GM21360 (cell line): ENCODE measurements at regions not wholly inside any gene's neighbourhood (a gene's known extent, or its start where the extent isn't known, plus 50 kb on each side); places are given as distances from the start of the nearest gene placed in this dataset.

Source experiments
- ATAC-seq: cut with Tn5 transposase; IDR thresholded peaks from one replicate; pipeline ENCODE4 v1.9.1; 2021; ENCODE audit warnings: mild to moderate bottlenecking, moderate library complexity; ENCODE audit not compliant: unreplicated experiment

DNA sequence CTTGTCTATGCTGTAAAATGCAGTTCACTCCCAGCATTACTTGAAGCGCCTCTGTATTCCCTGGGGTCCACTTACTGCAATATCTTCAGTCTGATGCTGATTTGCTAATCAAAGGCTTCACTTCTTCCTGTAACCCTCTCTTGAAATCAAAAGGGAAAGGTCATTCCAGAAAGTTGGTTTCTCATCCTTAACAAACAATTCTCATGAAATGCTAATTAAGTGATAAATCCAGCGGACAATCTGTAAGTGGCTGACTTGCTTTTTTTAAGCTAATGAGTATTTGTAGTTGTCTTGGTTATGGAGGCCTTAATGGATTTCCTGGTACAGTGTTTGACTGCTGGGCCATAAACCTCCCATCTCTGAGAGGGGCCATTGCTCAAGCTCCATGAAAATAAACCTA is 499.6 kb upstream of the HS6ST1 start:
- no peak for ATAC-seq

DNA sequence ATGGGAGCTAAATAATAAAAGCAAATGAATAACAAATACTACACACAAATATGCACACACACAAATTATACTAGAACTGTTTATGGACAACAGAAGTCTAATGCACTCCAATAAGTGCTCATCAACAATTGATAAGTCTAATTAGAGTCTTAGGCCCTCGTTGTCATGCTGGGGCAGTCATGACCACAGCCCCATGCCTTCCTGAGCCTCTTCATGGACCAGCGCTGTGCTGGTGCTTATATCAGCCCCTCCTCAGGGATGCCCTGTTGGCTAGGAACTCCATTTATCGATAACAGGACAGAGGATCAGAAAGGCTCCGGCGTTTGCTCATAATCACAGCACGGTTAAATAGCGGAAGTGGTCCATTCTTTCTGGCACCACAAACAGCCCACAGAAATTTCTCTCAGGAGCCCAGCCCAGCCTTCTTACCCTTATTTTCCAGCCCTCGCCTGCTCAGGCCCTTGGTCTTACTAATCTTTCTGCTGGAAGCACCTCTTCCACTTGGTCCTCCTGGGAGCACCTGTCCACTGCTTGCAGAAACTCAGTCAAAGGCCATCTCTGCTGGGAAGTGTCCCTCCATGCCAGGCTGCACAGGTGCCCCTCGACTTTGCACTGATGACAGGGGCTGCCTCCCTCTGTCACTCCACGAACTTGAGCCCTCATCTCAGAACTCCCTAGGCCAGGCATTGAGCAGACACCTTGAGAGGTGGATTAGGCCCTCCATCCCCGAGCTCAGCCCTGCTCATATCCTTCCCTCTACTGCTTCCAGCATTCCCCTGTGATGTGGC is 500.2 kb upstream of the HS6ST1 start:
- no peak for ATAC-seq

DNA sequence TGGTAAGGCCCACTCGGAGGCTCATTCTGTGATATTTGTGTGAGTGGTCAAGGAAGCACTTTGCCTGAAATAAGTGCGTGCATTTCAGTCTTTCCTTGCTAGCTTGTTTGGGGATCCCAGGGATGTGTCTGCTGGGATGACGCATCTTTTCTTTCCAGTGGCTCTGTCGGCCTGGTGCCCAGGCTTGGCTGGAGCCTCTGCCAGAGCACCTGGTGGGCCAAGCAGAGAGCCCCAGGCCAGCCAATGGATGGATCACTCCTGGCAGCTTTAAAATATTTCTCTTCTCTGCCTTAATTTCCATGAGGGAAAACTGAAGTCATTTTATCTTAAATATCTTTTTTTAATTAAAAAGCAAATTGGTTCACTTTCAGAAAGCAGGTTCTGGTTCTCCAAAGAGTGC is 501.8 kb upstream of the HS6ST1 start:
- ATAC-seq: no peak

DNA sequence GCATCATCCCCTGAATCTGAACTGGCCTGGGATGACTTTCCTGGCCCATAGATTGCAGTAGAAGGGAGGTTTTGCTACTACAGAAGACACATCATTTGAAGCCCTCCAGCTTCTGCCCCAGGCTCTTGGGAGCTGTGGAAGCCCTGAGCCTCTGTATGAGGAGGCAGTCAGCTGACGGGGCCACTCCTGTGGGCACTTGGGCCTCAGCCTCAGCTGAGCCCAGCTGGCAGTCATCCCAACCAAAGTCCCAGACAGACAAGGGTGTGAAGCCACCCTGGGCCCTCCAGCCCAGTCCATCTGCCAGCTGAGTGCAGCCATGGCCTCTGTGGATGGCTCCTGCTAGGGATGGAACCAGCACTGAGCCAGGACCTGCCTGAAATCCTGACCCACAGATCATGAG is 502.3 kb upstream of the HS6ST1 start:
- no peak for ATAC-seq

DNA sequence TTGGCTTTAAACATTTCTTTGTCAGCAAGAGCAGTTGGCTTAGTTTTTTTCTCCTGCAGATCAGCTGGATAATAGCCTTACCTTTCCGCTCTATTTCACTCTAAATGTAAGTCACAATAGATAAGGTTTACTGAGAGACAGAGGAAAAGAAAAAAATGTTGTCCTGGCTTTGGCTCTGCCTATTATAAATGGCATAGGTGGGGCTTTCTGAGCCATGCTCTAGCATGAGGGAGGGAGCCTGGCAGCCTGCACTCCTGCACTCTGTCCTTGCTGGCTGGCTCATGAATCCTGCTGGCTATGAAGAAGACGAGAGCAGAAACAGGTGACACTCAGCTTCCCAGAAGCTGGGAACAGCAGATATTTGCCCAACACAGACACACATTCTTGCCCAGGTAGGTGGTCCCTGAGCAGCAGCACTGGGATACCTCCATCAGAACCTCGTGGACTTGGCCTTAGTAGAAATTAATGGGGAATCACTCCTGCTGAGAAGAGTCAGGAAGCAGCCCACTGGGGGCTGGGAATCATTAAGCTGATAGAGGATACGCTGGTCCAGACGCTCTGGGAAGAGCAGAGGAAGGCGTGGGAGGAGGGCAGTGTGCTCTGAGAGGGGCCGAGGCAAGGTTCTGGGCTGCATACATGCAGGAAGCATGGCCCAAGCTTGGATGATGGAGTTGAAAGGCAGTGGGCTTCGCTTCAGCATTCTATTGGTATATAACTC is 514.4 kb upstream of the HS6ST1 start:
- no peak for ATAC-seq

DNA sequence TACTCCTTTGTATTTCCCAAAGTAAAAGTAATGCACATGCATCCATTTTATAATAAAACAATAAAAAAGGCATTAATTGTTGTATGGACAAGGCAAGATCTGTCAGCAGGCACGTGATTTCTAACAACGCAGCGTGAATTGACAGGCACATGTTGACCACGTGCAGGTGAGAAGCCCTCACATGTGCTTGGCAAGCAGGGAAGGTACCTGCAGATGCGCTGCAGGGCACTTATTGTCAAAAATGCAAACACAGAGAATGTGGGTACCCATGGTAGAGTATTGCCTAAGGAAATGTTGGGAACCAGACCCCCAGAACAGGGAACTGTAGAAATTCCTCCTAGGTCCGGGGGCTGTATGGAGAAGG is 515.0 kb upstream of the HS6ST1 start:
- no peak for ATAC-seq

DNA sequence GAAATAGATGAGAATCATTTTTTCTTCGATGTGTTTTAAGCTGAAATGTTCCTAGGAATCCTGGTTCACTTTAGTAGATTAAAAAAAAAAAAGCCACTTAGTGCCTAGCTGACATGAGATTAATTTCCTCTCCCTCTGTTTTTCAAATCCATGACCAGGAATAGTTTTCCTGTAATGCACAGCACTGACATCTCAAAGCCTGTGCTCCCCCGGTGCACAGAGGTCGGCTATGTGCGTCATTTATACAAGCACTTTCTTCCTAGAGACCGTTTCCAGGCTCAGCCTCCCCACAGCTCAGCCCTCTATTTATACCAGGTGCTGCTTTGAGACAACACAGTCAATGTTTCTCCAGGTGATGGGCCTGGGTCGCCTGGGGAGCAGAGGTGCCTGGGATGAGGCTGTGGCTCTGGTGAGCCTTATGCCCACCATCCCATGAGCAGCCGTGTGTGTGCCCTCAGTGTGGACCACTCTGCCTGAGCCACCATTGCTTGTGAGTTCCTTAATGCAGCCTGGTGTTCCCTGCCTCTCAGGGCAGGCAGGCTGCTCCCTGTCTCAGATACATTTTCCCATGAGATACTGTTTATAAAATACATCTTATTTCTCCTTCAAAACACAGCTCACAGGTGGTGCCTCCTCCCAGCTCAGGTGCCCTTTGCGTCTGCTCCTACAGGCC is 515.7 kb upstream of the HS6ST1 start:
- no peak for ATAC-seq

DNA sequence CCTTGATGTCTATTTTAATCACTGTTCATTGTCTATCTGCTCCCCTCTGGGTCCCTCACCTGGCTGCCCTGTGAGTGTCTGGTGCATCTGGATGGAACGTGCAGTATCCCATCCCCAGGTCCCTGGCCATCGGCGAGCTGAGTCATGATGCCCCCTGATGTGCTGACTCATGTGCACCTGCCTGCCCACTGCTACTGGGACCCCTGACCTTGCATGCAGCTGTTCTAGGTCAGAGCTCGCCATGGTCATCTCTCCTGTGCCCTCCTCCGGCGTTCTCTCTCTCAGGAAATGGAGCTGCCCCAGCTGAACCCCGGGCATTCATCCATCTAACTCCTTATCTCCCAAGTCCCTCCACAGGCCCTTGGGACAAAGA is 516.2 kb upstream of the HS6ST1 start:
- ATAC-seq: no peak

DNA sequence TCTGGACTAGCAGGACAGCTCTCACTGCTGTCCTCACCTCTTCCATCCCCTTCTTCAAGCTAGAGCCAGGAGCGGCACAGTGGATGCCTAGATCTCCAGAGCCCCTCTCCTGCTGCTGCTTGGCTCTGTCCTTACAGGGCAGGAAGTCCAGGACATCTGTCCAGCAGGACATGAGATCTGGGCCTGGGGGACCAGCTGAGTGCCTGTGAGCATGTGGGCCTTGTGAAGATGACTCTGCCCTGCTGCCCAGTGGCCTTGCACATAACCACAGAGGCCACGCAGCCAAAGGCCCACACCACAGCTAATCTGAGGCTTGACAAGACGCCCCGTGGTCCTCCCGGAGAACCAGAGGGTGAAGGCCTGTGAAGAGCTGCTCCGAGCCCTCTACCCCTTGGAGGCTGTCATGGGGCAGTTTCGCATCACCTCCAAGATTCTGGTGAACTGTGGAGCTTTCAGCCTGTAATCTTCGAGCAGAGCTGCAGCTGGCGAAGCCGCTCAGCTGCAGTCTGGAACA is 516.7 kb upstream of the HS6ST1 start:
- no peak for ATAC-seq

DNA sequence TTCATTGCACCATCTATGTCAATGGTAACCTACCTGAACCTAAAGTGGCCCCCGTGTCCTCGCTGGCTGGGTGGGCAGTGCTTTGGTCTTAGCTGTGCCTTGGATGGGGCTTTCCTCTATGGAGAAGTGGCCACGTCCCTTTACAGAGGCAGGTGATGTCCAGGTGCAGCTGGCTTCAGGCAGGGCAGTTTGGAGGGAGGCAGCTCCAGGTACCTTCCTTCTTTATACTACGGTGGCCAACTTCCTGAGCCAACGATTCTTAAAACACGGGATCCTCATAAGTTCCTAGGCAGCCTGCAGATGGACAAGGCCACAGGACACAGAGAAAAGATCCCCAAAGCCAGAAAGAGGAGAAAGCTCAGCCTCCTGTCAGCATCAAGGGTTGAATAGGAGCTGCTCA is 517.3 kb upstream of the HS6ST1 start:
- no peak for ATAC-seq

DNA sequence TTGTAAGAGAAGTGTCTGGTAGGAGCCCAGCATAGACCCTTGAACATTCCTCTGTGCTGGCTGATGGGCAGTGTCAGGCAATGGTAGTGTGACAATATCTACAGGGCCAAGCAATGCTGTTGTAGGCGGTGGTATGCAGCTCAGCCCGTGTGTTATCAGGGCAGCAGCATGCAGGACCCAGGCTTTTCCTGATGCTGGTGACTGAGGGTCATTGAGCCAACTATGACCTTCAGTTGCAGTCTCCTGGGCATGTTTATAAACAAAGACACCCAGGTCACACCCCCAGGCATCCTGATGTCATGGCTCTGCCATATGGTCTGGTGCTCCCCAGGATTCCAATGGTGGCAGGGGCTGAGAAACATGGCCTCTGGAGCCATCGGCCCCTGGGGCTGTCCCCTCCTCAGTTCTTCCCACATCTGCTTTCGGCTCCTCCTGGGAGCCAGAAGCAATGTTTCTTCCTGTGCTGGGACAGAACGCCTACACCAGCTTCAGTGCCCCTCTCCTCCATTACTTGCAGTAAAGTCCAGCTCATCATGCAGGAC is 518.0 kb upstream of the HS6ST1 start:
- no peak for ATAC-seq

DNA sequence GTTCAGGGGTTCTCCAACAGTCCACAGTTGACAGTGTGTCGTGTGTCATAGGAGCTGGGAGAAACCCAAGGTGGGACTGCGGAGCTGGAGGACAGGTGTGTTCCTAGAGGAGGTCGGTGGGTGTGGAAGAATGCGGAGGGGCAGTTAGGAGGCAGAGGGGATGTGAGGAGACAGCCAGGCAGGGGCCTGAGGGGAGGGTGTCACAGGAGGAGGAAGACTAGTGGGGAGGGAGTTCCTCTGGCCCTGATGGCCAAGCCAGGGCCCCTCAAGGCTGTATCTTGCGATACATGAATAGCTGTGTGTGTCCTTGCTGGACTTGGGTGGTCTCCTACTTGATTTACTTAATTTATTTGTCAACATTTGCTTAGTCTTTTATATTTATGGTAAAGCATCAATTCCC is 519.6 kb upstream of the HS6ST1 start:
- no peak for ATAC-seq

DNA sequence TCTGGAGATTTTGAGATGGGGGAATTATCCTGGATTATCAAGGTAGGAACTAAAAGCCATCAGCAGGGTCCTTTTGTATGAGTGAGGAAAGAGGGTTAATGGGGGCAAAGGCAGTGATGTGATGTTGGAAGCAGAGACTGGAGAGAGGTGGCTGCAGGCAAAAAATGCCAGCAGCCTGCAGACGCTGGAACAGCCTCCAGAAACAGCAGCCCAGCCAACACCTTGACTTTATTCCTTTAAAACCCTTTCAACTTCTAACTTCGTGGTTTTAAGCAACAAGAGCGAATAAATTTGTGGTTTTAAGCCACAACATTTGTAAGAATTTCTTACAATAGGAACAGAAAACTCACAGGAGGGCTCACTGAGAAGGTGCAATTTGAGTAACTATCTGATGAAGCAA is 523.1 kb upstream of the HS6ST1 start:
- ATAC-seq: no peak

DNA sequence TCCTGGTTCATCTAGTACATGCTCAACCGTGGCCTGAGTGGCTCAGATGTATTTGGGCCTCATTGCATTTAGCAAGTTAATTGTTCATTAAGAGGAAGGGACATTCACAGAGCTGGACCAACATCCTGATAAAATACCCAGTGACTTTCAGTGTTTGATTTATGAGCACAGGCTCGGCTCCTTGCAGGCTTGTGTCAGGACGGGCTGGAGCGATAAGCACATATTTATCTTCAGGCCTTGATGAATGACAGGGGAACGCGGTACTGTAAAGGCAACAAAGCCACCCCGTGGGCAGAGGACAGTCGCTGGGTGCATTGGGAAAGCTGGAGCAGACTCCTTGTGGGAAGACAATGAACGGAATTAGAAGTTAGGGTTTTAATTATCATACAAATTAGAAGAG is 548.6 kb upstream of the HS6ST1 start:
- no peak for ATAC-seq

DNA sequence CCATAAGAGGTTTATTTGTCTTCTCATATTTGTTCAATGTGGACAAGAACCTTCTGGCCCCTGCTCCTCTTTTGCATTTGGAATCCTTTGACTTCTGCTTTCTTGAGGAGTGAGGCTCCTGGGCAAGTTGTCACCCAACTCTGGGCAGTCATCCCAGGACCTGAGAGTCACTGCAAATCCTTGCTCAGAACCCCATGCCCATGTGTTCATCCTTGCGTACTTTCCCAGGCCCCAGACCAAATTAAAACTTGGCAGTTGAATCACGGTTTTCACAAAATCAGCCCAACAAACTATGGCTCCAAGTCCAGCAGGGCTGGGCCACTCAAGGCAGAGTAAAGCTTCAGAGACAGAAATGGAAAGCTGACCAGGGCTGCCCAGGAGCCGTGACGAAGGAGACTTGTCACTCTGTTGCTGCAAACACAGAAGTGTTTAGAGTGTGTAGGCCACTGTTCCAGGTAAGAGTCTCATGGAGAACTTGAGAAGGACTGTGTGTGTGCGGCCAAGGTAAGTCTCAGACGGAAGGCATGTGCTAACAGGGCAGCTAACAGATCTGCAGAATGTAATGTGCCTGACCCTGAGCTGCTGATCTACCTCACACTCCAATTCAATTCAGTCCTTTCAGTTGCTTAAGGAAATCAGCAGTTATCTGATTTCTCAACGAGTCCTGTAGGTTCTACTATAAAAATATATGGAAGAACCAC is 549.4 kb upstream of the HS6ST1 start:
- ATAC-seq: no peak

DNA sequence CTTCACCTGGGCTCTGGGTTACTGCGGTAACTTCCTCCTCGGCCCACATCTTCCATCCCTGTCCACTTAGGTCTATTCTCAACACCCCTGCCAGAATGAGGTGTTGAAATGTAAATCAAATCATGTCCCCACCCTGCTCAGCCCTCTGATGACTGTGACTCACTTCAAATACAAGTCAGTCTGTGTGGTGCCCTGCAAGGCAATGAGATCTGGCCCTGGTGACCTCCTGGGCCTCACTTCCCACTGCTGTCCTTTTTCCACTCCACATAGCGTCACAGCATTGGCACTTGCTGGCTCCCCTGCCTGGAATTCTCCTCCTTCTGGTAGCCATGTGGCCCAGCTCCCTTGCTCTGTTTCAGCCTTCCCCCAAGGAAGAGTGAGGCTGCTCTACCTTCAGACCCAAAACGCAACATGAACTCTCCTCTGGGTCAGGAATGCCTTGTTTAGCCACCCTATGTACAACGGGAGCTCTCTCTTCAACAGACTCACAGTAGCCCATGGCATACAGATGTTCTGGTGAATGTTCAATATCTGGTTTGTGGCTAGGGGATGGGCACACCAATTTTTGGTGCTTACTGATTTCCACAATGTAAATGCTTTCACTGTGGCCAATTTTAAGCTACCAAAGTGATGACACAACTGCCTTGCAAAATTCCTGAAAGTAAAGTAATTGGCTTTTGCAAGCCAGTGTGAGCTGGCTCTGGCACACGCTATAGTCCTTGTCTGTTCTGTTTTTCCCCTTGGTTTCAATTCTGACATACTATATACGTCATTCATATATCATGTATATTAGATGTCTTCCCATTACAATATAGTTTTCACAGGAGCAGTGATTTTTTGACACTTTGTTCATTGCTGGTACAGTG is 550.3 kb upstream of the HS6ST1 start:
- ATAC-seq: no peak

DNA sequence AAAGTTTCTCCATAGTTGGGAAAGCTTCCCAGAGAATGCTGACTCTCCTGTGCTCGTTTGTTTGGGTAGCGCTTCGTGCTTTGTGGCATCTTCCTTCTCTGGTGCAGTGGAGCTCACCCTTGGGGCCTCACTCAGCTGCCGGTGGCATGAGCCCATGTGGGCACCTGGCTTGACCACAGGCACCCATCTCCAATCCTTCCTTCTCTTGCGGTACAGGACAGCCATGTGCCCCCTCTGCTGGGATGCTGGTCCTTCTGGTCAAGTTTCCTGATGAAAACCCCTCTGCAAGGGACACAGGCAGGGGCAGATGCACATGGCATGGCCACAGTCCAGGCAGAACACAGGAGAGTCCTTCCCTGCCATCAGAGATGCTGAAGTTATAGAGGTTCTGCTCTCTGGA is 555.9 kb upstream of the HS6ST1 start:
- ATAC-seq: no peak

DNA sequence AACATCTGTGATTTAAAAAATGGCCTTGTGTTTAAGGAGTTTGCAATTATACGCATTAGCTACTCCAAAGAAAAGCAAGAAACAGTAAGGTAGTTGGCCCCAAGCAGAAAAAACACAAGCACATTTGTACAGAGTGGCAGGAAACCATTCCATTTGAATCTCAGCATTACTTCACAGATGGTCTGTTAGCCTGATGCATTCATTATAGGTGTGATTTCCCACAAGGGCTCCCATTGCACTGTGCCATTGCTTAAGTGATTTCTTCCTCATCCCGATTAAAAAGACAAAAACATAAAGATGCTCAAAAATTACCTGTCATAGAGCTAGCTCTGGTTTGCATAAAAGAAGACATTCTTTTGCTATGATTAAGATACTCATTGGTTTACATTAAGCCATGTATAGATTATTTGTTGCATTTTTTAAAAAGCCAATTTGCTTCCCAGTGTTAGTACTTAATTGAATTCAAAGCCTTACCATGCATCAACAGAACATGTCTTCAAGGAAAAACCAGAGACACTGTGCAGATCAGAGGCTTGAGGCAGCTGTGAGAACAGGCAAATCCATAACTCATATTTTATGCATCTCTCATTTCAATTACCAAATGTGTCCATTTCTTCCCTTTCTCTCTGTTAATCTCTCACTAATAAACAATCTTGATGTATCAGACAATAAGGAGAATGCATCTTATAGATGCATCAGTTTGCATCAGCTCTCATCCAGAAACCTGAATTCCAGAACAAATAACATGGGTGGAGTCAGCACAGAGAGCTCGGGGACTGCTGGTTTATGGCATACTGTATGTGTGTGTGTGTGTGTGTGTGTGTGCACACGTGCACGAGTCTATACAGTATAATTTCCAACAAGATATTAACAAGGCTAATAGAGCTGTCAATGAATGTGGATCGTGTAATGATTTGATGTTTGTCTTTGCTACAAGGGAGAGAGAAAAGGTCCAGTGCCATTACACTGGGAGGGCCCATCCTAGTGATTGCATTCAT is 558.6 kb upstream of the HS6ST1 start:
- no peak for ATAC-seq

DNA sequence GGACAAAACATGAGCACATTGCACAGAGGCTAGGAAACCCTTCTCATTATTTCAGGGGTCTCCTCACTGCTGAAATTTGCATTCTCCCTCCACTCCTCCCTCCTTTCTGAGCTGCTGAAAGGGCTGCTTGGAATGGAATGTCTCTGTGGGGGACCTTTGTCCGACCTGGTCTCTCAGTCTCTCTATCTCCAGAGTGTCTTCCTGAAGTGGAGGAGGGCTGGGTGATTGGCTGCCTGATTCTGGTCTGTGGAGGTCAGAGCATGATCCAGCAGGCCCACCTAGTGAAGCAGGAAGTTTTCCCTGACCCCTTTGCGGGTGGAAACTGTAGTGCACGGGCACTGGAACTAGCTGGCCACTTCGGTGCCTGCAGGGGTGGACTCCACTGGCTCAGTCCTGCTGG is 560.5 kb upstream of the HS6ST1 start:
- ATAC-seq: no peak
